Natural killer cell (primary cell): ENCODE measurements at regions not wholly inside any gene's neighbourhood (a gene's known extent, or its start where the extent isn't known, plus 50 kb on each side); places are given as distances from the start of the nearest gene placed in this dataset.

Experiments used
- ATAC-seq, 3 donors: fragments of 150-1000 bp in 2 of 3; fragments of 200-7000 bp in 1 of 3; cut with Tn5 transposase; 1 replicate in 1 of 3; 2 replicates in 2 of 3; pipeline ENCODE4 v1.10.0; 2021; ENCODE audit warnings: mild to moderate bottlenecking in 2 of 3, moderate library complexity in 2 of 3
- DNase-seq, 2 donors: peaks; one replicate each; pipeline versions ENCODE4 v3.0.0 to v3.0.0-alpha.2; 2013 to 2021; ENCODE audit warnings: mixed read lengths in 1 of 2
- H3K27ac ChIP-seq: one replicate; pipeline ENCODE4 v1.5.1; 2013; ENCODE audit warnings: mild to moderate bottlenecking, low read length
- H3K27me3 ChIP-seq: one replicate; pipeline ENCODE4 v1.6.1; 2013; ENCODE audit warnings: low read length; ENCODE audit not compliant: control insufficient read depth, insufficient read depth
- H3K36me3 ChIP-seq: one replicate; pipeline ENCODE4 v1.6.1; 2013; ENCODE audit warnings: low read length; ENCODE audit not compliant: control insufficient read depth, insufficient read depth
- H3K4me1 ChIP-seq: one replicate; pipeline ENCODE4 v1.6.1; 2013; ENCODE audit warnings: low read length; ENCODE audit not compliant: control insufficient read depth, insufficient read depth
- H3K4me3 ChIP-seq: one replicate; pipeline ENCODE4 v1.5.1; 2013; ENCODE audit warnings: low read length
- H3K9me3 ChIP-seq: one replicate; pipeline ENCODE4 v1.6.1; 2013; ENCODE audit warnings: low read length; ENCODE audit not compliant: control insufficient read depth, insufficient read depth
- H3K27ac Mint-ChIP-seq, 2 donors: one replicate each; pipeline ENCODE4 v1.8.0; 2022; ENCODE audit warnings: mild to moderate bottlenecking in 2 of 2, mixed read lengths in 2 of 2, moderate library complexity in 1 of 2
- H3K27me3 Mint-ChIP-seq, 2 donors: one replicate each; pipeline ENCODE4 v1.8.0; 2022; ENCODE audit warnings: low read depth in 2 of 2, mixed read lengths in 2 of 2
- H3K36me3 Mint-ChIP-seq: one replicate; pipeline ENCODE4 v1.8.0; 2022; ENCODE audit warnings: mixed read lengths
- H3K4me1 Mint-ChIP-seq, 2 donors: one replicate each; pipeline ENCODE4 v1.8.0; 2022; ENCODE audit warnings: mixed read lengths in 2 of 2
- H3K4me3 Mint-ChIP-seq: one replicate; pipeline ENCODE4 v1.8.0; 2022; ENCODE audit warnings: mild to moderate bottlenecking, moderate library complexity, mixed read lengths
- H3K9me3 Mint-ChIP-seq, 2 donors: one replicate each; pipeline ENCODE4 v1.8.0; 2022; ENCODE audit warnings: mixed read lengths in 2 of 2
- WGBS: methylation state at CpG from one replicate; pipeline ENCODE4 v1.1.7; 2013; ENCODE audit warnings: missing lambda C conversion rate; ENCODE audit not compliant: insufficient coverage; 5-methylcytosine and 5-hydroxymethylcytosine counted together
- intact Hi-C: fragments of 100-400 bp; cut with micrococcal nuclease; formaldehyde crosslinking; loops from one replicate; pipeline ENCODE4 v1.14.2; 2022
- TF ChIP-seq, protein P1 (sequence below): fragments of 200-600 bp; IDR thresholded peaks from one replicate; pipeline ENCODE4 v1.8.0; 2022; ENCODE audit warnings: antibody characterized with exemption

DNA sequence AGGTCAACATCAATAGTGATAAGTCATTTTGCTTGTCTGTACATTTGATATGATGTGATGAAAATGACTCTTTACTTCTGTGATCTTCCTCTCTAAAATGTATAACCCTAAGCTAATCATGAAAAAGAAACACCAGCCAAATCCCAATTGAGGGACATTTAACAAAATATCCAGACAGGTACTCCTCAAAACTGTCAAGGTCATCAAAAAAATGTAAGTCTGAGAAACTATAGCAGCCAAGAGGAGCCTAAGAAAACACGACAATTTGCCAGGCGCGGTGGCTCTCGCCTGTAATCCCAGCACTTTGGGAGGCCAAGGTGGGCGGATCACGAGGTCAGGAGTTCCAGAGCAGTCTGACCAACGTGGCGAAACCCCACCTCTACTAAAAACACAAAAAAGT, 708.5 kb upstream of the ID4 start:
- Mint-ChIP-seq H3K4me3 (no peak overlapping the region), H3K27ac (no peak overlapping the region), H3K27me3 (no peaks in the 10 kb centered on the region), H3K9me3 (peaks cover 14 to 21% of the 10 kb centered on the region in 2 donors), H3K4me1 (no peaks in the 10 kb centered on the region), H3K36me3 (no peaks in the 10 kb centered on the region)
- Histone ChIP-seq H3K9me3 (no peaks in the 10 kb centered on the region), H3K27ac (no peak overlapping the region), H3K27me3 (no peaks in the 10 kb centered on the region), H3K4me3 (no peak overlapping the region), H3K4me1 (no peaks in the 10 kb centered on the region), H3K36me3 (no peaks in the 10 kb centered on the region)
- intact Hi-C loops = no loop called here
- DNase-seq (no peak), ATAC-seq (no peak)
- TF ChIP-seq, protein P1, sequence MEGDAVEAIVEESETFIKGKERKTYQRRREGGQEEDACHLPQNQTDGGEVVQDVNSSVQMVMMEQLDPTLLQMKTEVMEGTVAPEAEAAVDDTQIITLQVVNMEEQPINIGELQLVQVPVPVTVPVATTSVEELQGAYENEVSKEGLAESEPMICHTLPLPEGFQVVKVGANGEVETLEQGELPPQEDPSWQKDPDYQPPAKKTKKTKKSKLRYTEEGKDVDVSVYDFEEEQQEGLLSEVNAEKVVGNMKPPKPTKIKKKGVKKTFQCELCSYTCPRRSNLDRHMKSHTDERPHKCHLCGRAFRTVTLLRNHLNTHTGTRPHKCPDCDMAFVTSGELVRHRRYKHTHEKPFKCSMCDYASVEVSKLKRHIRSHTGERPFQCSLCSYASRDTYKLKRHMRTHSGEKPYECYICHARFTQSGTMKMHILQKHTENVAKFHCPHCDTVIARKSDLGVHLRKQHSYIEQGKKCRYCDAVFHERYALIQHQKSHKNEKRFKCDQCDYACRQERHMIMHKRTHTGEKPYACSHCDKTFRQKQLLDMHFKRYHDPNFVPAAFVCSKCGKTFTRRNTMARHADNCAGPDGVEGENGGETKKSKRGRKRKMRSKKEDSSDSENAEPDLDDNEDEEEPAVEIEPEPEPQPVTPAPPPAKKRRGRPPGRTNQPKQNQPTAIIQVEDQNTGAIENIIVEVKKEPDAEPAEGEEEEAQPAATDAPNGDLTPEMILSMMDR = no peak
- WGBS = 90% methylated on average over 8 of the region's 8 CpGs

GRCh38 chr6:19135706-19136105, 701.5 kb upstream of the ID4 start:
- H3K4me3 Mint-ChIP-seq = no peak overlapping the region
- WGBS = 81% methylated on average over 2 of the region's 2 CpGs
- intact Hi-C loops = no loop called here
- ATAC-seq (no peak), DNase-seq (no peak)
- Histone ChIP-seq H3K9me3 (no peaks in the 10 kb centered on the region), H3K4me1 (no peaks in the 10 kb centered on the region), H3K27ac (no peak overlapping the region), H3K36me3 (no peaks in the 10 kb centered on the region), H3K27me3 (no peaks in the 10 kb centered on the region), H3K4me3 (no peak overlapping the region)
- peaks cover 17 to 20% of the 10 kb centered on the region in 2 donors for H3K9me3 Mint-ChIP-seq
- H3K36me3 Mint-ChIP-seq = no peaks in the 10 kb centered on the region
- H3K27me3 Mint-ChIP-seq = no peaks in the 10 kb centered on the region
- H3K4me1 Mint-ChIP-seq = no peaks in the 10 kb centered on the region
- TF ChIP-seq, protein P1 = no peak
- no peak overlapping the region for H3K27ac Mint-ChIP-seq

DNA sequence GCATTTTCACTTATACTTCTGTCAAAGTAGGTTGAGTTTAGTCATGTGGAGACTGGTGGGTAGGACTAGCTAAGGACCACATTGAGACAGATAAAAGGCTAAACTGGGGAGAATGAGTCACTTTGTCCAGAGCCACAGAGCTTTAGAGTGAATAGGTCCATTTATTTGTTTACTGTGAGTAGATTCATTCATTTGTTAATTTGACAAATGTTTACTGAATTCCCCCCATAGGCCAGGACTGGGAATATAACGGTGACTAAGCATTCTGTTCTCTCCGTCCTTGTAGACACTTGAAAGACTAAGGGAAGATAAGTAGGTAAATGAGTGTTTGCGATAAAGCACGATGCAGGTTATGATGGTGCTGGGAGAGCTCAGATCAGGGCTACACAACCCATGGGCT, 699.7 kb upstream of the ID4 start:
- H3K27me3 Mint-ChIP-seq = no peaks in the 10 kb centered on the region
- Histone ChIP-seq H3K4me3 (no peak overlapping the region), H3K9me3 (no peaks in the 10 kb centered on the region), H3K4me1 (no peaks in the 10 kb centered on the region), H3K27ac (no peak overlapping the region), H3K36me3 (no peaks in the 10 kb centered on the region), H3K27me3 (no peaks in the 10 kb centered on the region)
- no peaks in the 10 kb centered on the region for H3K36me3 Mint-ChIP-seq
- H3K4me1 Mint-ChIP-seq = no peaks in the 10 kb centered on the region
- no peak for DNase-seq
- H3K27ac Mint-ChIP-seq = no peak overlapping the region
- 80% methylated on average over 4 of the region's 4 CpGs for WGBS
- no peak overlapping the region for H3K4me3 Mint-ChIP-seq
- H3K9me3 Mint-ChIP-seq = peaks cover 17 to 20% of the 10 kb centered on the region in 2 donors
- TF ChIP-seq, protein P1 = no peak
- intact Hi-C loops = no loop called here
- ATAC-seq = no peak

DNA sequence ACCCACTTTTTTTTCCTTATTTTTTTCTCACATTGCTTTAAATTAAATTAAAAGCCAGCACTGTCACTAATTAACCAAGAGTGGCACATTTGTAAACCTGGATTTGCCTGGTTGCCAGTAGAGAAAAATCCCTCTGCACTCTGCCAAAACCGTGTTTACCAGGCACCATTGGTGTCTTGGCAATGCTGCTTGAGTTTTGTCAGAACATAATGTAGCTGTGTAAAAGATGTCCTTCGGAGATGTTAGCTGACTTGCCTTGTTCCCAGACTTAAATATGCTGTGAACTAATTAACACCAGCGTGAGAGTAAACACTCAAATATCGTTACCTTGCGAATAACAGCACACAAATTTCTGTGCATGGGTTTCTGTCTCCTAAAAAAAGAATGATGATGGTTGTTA, 694.9 kb upstream of the ID4 start:
- Mint-ChIP-seq H3K4me1 (no peaks in the 10 kb centered on the region), H3K27ac (no peak overlapping the region), H3K4me3 (no peak overlapping the region), H3K9me3 (peaks cover 12 to 21% of the 10 kb centered on the region in 2 donors), H3K36me3 (no peaks in the 10 kb centered on the region), H3K27me3 (no peaks in the 10 kb centered on the region)
- H3K27ac ChIP-seq = no peak overlapping the region
- intact Hi-C loops = no loop called here
- DNase-seq (no peak), ATAC-seq (no peak)
- H3K4me1 ChIP-seq = no peaks in the 10 kb centered on the region
- H3K36me3 ChIP-seq = no peaks in the 10 kb centered on the region
- no peaks in the 10 kb centered on the region for H3K9me3 ChIP-seq
- 70% methylated on average over 5 of the region's 5 CpGs for WGBS
- TF ChIP-seq, protein P1 = no peak
- no peaks in the 10 kb centered on the region for H3K27me3 ChIP-seq
- no peak overlapping the region for H3K4me3 ChIP-seq
